Mucosa of descending colon (tissue), 3 donors: ENCODE measurements at regions not wholly inside any gene's neighbourhood (a gene's known extent, or its start where the extent isn't known, plus 50 kb on each side); places are given as distances from the start of the nearest gene placed in this dataset.

Experiments used
- ATAC-seq: fragments of 200-7000 bp; cut with Tn5 transposase; one replicate; pipeline ENCODE4 v1.9.1; 2020; ENCODE audit warnings: mild to moderate bottlenecking, moderate library complexity
- DNase-seq, 3 donors: peaks; one replicate each; pipeline ENCODE4 v3.0.0-alpha.2; 2020
- H3K36me3 ChIP-seq: fragments of 200-600 bp; one replicate; pipeline ENCODE4 v1.8.0; 2021; ENCODE audit warnings: low read depth, mild to moderate bottlenecking
- H3K4me1 ChIP-seq: fragments of 200-600 bp; one replicate; pipeline ENCODE4 v1.8.0; 2021; ENCODE audit warnings: low read depth, mild to moderate bottlenecking
- H3K4me3 ChIP-seq: fragments of 200-600 bp; one replicate; pipeline ENCODE4 v1.8.0; 2021; ENCODE audit warnings: mild to moderate bottlenecking
- H3K9me3 ChIP-seq: fragments of 200-600 bp; one replicate; pipeline ENCODE4 v1.8.0; 2021; ENCODE audit warnings: mild to moderate bottlenecking
- intact Hi-C, 2 donors: fragments of 100-400 bp; cut with DNase I in 1 of 2; cut with micrococcal nuclease in 1 of 2; formaldehyde crosslinking; loops; one replicate each; pipeline versions ENCODE4 v1.11.0 to v1.11.1; 2022; cut with DNase I, micrococcal nuclease
- TF ChIP-seq, protein P1 (sequence below): fragments of 200-600 bp; IDR thresholded peaks from one replicate; pipeline ENCODE4 v1.8.0; 2022; ENCODE audit warnings: antibody characterized with exemption, mild to moderate bottlenecking
- donor health status: DM: no; HTN: no; CAD: no; lungs with moderate emphysema.
- donor health status: DM: no; HTN: no; CAD: no.
- donor health status: DM: no; HTN: yes; CAD: no.

DNA sequence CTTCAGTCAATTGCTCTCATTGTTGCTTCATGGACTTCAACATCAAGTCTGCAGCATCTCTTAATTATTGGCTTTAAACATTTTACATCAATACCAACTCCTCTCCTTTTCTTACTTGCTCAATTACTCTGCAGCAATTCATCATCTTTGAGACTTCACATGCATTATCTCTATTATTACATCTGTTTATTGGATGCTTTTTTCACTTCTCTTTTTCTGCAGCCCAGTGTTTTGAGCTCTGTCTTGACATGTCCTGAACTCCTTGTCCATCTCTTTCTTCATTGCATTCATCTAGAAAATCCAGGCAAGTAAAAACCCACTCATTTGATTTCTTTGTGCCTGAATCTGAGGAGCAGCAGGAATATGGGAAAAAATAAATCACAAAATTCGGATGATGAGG is 647.9 kb downstream of the PLCL1 start:
- Histone ChIP-seq H3K36me3 (no peaks in the 10 kb centered on the region), H3K9me3 (no peaks in the 10 kb centered on the region), H3K4me1 (peaks cover 4% of the 10 kb centered on the region), H3K4me3 (no peak overlapping the region)
- TF ChIP-seq, protein P1, sequence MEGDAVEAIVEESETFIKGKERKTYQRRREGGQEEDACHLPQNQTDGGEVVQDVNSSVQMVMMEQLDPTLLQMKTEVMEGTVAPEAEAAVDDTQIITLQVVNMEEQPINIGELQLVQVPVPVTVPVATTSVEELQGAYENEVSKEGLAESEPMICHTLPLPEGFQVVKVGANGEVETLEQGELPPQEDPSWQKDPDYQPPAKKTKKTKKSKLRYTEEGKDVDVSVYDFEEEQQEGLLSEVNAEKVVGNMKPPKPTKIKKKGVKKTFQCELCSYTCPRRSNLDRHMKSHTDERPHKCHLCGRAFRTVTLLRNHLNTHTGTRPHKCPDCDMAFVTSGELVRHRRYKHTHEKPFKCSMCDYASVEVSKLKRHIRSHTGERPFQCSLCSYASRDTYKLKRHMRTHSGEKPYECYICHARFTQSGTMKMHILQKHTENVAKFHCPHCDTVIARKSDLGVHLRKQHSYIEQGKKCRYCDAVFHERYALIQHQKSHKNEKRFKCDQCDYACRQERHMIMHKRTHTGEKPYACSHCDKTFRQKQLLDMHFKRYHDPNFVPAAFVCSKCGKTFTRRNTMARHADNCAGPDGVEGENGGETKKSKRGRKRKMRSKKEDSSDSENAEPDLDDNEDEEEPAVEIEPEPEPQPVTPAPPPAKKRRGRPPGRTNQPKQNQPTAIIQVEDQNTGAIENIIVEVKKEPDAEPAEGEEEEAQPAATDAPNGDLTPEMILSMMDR: no peak
- no peak for ATAC-seq
- DNase-seq: no peak
- intact Hi-C loops: no loop called here

GRCh38 chr2:198448789-198449188 is 644.4 kb downstream of the PLCL1 start:
- H3K4me3 ChIP-seq: no peak overlapping the region

GRCh38 chr2:198444800-198445287 is 640.5 kb downstream of the PLCL1 start:
- H3K36me3 ChIP-seq: no peaks in the 10 kb centered on the region
- ATAC-seq (no peak), DNase-seq (no peak)
- intact Hi-C loops: no loop called here
- TF ChIP-seq, protein P1: no peak
- H3K9me3 ChIP-seq: no peaks in the 10 kb centered on the region
- H3K4me1 ChIP-seq: no peaks in the 10 kb centered on the region
- H3K4me3 ChIP-seq: no peak overlapping the region

More at GRCh38 chr2:198448789-198449188, 644.4 kb downstream of the PLCL1 start:
- DNase-seq (no peak), ATAC-seq (peak; percentile 79)
- TF ChIP-seq, protein P1: no peak
- Histone ChIP-seq H3K4me1 (no peaks in the 10 kb centered on the region), H3K36me3 (no peaks in the 10 kb centered on the region), H3K9me3 (no peaks in the 10 kb centered on the region)
- intact Hi-C loops: no loop called here

DNA sequence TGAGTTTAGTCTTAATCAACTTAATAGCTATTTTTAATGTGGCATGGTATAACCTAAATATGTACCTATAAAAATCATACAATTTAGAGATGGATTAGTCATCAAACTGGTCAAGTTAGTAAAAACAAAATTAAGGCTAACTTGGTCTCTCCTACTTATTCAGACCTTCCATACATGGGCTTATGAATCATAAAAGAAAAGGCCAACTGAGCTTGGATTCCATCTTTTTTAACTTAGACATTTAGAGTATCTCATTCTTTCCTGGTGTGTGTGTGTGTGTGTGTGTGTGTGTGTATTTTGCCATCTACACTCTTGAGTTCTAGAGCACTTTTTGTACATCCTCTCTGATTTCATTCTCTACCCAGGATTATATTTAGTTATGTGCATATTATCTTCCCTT is 637.5 kb downstream of the PLCL1 start:
- H3K4me1 ChIP-seq: no peaks in the 10 kb centered on the region
- ATAC-seq (no peak), DNase-seq (no peak)
- no peaks in the 10 kb centered on the region for H3K36me3 ChIP-seq
- TF ChIP-seq, protein P1: no peak
- no peaks in the 10 kb centered on the region for H3K9me3 ChIP-seq
- no peak overlapping the region for H3K4me3 ChIP-seq
- intact Hi-C loops: no loop called here

DNA sequence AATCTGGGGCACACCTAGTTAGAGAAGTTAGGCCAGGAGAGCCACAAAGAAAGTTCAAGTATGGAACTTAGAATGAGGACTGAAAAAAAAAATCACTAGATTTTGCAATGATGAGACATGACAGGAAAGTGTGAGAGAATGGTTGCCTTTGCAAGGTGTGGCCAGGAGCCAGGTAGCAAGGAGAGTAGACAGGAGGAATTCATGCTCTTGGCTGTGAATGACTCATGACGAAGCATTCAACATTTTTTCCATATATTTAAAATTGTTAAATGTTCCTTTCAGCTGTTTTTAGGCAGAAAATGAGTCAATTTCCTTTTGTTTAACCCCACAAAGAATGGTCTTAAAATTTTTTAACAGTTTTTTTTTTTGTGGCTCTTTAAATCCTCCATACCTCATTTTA is 636.9 kb downstream of the PLCL1 start:
- no peaks in the 10 kb centered on the region for H3K36me3 ChIP-seq
- H3K4me1 ChIP-seq: no peaks in the 10 kb centered on the region
- ATAC-seq: no peak
- TF ChIP-seq, protein P1: no peak
- DNase-seq: no peak
- H3K4me3 ChIP-seq: no peak overlapping the region
- no peaks in the 10 kb centered on the region for H3K9me3 ChIP-seq
- intact Hi-C loops: no loop called here

GRCh38 chr2:198440833-198441232 is 636.4 kb downstream of the PLCL1 start:
- no peak for ATAC-seq
- intact Hi-C loops: no loop called here
- no peak for DNase-seq
- H3K4me1 ChIP-seq: no peaks in the 10 kb centered on the region
- TF ChIP-seq, protein P1: no peak
- H3K9me3 ChIP-seq: no peaks in the 10 kb centered on the region
- no peak overlapping the region for H3K4me3 ChIP-seq
- H3K36me3 ChIP-seq: no peaks in the 10 kb centered on the region
